ENCODE measurements at regions not wholly inside any gene's neighbourhood (a gene's known extent, or its start where the extent isn't known, plus 50 kb on each side); places are given as distances from the start of the nearest gene placed in this dataset.

DNA sequence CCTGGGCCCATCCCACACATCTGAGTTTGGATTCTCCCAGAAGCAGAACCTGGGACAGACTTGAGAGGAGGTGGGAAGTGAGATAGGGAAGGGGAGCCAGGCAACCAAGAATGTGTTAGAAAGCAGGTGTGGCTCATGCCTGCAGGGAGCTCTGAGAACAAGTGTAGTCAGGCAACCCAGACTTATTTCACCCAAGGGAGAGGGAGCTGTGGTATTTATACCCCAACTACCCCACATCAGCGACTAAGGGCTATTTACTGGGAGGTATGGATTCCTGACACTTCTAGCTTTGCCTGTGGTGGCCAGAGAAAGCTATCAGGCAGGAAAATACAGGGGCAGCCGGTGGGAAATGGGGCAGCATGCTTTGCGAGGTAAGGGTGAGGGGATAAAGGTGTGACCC lies 125.8 kb upstream of the MSX1 start:
- TF ChIP-seq POLR2A (IDR thresholded peaks at IDR 0.05) (no peak), POLR2AphosphoS5 (IDR thresholded peaks at IDR 0.05; ENCODE audit: insufficient read depth in 1 of 2, low read depth in 1 of 2) (no peak)
- TF ChIP-seq, protein P1, sequence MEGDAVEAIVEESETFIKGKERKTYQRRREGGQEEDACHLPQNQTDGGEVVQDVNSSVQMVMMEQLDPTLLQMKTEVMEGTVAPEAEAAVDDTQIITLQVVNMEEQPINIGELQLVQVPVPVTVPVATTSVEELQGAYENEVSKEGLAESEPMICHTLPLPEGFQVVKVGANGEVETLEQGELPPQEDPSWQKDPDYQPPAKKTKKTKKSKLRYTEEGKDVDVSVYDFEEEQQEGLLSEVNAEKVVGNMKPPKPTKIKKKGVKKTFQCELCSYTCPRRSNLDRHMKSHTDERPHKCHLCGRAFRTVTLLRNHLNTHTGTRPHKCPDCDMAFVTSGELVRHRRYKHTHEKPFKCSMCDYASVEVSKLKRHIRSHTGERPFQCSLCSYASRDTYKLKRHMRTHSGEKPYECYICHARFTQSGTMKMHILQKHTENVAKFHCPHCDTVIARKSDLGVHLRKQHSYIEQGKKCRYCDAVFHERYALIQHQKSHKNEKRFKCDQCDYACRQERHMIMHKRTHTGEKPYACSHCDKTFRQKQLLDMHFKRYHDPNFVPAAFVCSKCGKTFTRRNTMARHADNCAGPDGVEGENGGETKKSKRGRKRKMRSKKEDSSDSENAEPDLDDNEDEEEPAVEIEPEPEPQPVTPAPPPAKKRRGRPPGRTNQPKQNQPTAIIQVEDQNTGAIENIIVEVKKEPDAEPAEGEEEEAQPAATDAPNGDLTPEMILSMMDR (IDR thresholded peaks at IDR 0.05) = no peak
- Histone ChIP-seq H3K9me3 (no peaks in the 10 kb centered on the region), H3K4me1 (peaks cover 16% of the 10 kb centered on the region), H3K36me3 (no peaks in the 10 kb centered on the region), H3K27ac (no peak overlapping the region), H3K27me3 (no peaks in the 10 kb centered on the region), H3K4me3 (no peak overlapping the region)
- DNase-seq (ENCODE audit: extremely low spot score in 2 of 2) = no peak
- intact Hi-C loops (cut with DNase I) = no loop called here

DNA sequence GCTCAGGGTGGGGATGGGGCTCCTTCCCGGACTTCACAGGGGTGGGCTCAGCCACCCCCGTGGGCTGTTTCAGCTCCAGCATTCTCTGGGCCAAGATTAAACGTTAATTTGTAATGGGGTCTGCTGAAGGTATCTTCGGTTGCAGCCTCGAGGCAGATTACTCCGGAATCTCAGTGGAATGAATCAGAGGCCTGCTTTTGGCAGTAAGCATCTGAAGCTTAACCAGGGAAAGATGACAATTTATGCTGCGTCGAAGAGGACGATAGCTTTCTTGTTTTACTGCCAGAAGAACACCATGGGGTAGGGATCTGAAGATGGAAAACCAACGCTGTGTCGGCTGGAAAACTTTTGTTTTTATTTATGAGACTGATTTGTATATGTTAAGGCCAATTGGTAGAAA lies 129.2 kb upstream of the MSX1 start:
- intact Hi-C loops (cut with DNase I) = no loop called here
- no peak for DNase-seq (ENCODE audit: extremely low spot score in 2 of 2)
- no peaks in the 10 kb centered on the region for H3K36me3 ChIP-seq
- H3K27me3 ChIP-seq = no peaks in the 10 kb centered on the region
- TF ChIP-seq POLR2AphosphoS5 (IDR thresholded peaks at IDR 0.05; ENCODE audit: insufficient read depth in 1 of 2, low read depth in 1 of 2) = no peak
- TF ChIP-seq, protein P1 (IDR thresholded peaks at IDR 0.05) = no peak
- TF ChIP-seq POLR2A (IDR thresholded peaks at IDR 0.05) = no peak
- H3K9me3 ChIP-seq = no peaks in the 10 kb centered on the region
- H3K4me3 ChIP-seq = no peak overlapping the region
- peaks cover 10% of the 10 kb centered on the region for H3K4me1 ChIP-seq
- no peak overlapping the region for H3K27ac ChIP-seq

DNA sequence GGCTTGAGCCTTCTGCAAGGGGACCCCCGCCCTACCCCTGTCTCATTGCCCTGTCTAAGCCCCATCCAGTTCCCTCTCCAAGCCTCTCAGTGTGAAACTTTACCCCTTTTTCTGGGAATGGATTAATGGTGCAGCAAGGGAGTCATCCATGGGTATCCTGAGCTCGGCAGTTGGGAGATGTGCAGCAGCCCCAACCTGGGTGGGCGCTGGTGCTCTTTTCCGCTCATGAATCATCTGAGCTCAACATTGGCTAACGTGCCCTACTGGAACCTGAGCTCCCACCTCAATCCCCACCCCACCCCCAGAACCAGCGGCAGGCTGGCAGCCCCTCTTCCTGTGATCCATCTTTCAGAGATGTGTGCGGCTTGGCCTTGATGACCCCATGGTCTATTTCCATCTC lies 130.3 kb upstream of the MSX1 start:
- Histone ChIP-seq H3K9me3 (no peaks in the 10 kb centered on the region), H3K27me3 (no peaks in the 10 kb centered on the region), H3K4me1 (peaks cover 12% of the 10 kb centered on the region), H3K27ac (no peak overlapping the region), H3K4me3 (no peak overlapping the region), H3K36me3 (no peaks in the 10 kb centered on the region)
- TF ChIP-seq POLR2AphosphoS5 (IDR thresholded peaks at IDR 0.05; ENCODE audit: insufficient read depth in 1 of 2, low read depth in 1 of 2) (no peak), POLR2A (IDR thresholded peaks at IDR 0.05) (no peak)
- TF ChIP-seq, protein P1 (IDR thresholded peaks at IDR 0.05) = no peak
- intact Hi-C loops (cut with DNase I) = no loop called here
- DNase-seq (ENCODE audit: extremely low spot score in 2 of 2) = no peak

DNA sequence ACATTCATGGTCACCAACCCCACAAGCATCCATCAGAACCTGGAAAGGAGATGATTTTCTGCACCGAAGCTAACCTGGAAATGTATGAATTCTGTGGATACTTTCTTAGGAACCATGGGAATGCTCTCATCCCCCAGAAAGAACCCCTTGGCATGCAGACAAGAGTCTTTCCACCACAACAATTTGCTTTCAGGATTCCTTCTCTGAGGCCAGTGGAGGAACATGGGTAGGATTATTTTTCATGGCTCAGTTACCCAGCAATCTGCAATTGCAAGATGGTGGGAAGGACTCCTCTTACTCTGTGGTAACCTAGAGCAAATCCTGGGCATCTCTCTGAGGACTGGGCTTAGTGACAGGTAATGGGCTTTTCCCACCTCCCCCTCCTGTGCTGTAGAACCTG lies 131.9 kb upstream of the MSX1 start:
- Histone ChIP-seq H3K4me1 (peaks cover 12% of the 10 kb centered on the region), H3K9me3 (no peaks in the 10 kb centered on the region), H3K27me3 (no peaks in the 10 kb centered on the region), H3K27ac (no peak overlapping the region), H3K36me3 (no peaks in the 10 kb centered on the region), H3K4me3 (no peak overlapping the region)
- DNase-seq (ENCODE audit: extremely low spot score in 2 of 2) = no peak
- intact Hi-C loops (cut with DNase I) = no loop called here
- TF ChIP-seq POLR2A (IDR thresholded peaks at IDR 0.05) (no peak), POLR2AphosphoS5 (IDR thresholded peaks at IDR 0.05; ENCODE audit: insufficient read depth in 1 of 2, low read depth in 1 of 2) (no peak)
- TF ChIP-seq, protein P1 (IDR thresholded peaks at IDR 0.05) = no peak

DNA sequence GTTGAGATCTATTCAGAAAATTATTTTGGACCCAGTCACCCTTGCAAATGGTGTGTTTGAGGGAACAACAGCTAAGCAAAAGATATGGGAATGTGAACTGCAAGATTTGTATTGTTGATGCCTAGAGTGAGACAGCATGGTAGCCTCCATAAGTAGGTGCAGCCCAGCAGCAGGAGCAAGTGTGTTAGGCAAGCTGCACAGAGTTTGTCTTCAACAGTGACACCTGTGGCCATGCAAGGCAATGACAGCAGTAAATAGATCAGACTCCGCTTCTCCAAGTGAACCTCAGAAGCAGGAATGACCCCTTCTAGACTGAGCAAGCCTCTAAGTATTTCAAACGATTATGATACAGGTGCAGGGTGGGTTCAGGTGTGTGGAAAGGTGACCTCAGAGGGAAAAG lies 133.4 kb upstream of the MSX1 start:
- H3K27me3 ChIP-seq = no peaks in the 10 kb centered on the region
- H3K4me1 ChIP-seq = peaks cover 12% of the 10 kb centered on the region
- intact Hi-C loops (cut with DNase I) = no loop called here
- no peaks in the 10 kb centered on the region for H3K9me3 ChIP-seq
- H3K36me3 ChIP-seq = no peaks in the 10 kb centered on the region
- no peak overlapping the region for H3K4me3 ChIP-seq
- no peak overlapping the region for H3K27ac ChIP-seq
- no peak for DNase-seq (ENCODE audit: extremely low spot score in 2 of 2)
- TF ChIP-seq POLR2A (IDR thresholded peaks at IDR 0.05) (no peak), POLR2AphosphoS5 (IDR thresholded peaks at IDR 0.05; ENCODE audit: insufficient read depth in 1 of 2, low read depth in 1 of 2) (no peak)
- TF ChIP-seq, protein P1 (IDR thresholded peaks at IDR 0.05) = no peak

Measured in vagina (tissue), 2 donors.